ENCODE measurements at regions not wholly inside any gene's neighbourhood (a gene's known extent, or its start where the extent isn't known, plus 50 kb on each side); places are given as distances from the start of the nearest gene placed in this dataset.

- no peaks in the 10 kb centered on the region for H3K9me3 ChIP-seq
- no peaks in the 10 kb centered on the region for H3K27me3 ChIP-seq
- TF ChIP-seq CTCF (IDR thresholded peaks at IDR 0.05) (no peak), POLR2A (IDR thresholded peaks at IDR 0.05) (no peak)
Measured at GRCh38 chr1:38612951-38613350, 246.6 kb downstream of the RRAGC start.

GRCh38 chr1:38611664-38612211 is 247.8 kb downstream of the RRAGC start:
- Histone ChIP-seq H3K27ac (no peak overlapping the region), H3K36me3 (no peaks in the 10 kb centered on the region), H3K4me1 (no peaks in the 10 kb centered on the region), H3K9me3 (no peaks in the 10 kb centered on the region), H3K27me3 (no peaks in the 10 kb centered on the region), H3K4me3 (no peak overlapping the region)
- TF ChIP-seq POLR2A (IDR thresholded peaks at IDR 0.05) (no peak), CTCF (IDR thresholded peaks at IDR 0.05) (no peak)
- no peak for DNase-seq

More at GRCh38 chr1:38612951-38613350, 246.6 kb downstream of the RRAGC start:
- Histone ChIP-seq H3K4me1 (no peaks in the 10 kb centered on the region), H3K36me3 (no peaks in the 10 kb centered on the region), H3K4me3 (no peak overlapping the region), H3K27ac (no peak overlapping the region)
- DNase-seq, result no peak

- Histone ChIP-seq H3K27me3 (no peaks in the 10 kb centered on the region), H3K4me3 (no peak overlapping the region), H3K9me3 (no peaks in the 10 kb centered on the region), H3K27ac (no peak overlapping the region), H3K36me3 (no peaks in the 10 kb centered on the region), H3K4me1 (no peaks in the 10 kb centered on the region)
- DNase-seq, result no peak
- TF ChIP-seq POLR2A (IDR thresholded peaks at IDR 0.05), result no peak
- TF ChIP-seq CTCF (IDR thresholded peaks at IDR 0.05), result no peak
Measured at GRCh38 chr1:38609166-38610025, 250.2 kb downstream of the RRAGC start.

- no peak for DNase-seq
- Histone ChIP-seq H3K27me3 (no peaks in the 10 kb centered on the region), H3K9me3 (no peaks in the 10 kb centered on the region), H3K27ac (no peak overlapping the region), H3K4me3 (no peak overlapping the region), H3K4me1 (no peaks in the 10 kb centered on the region), H3K36me3 (no peaks in the 10 kb centered on the region)
- TF ChIP-seq CTCF (IDR thresholded peaks at IDR 0.05) (peak in 2 of 6 experiments; percentile 10 to 28), POLR2A (IDR thresholded peaks at IDR 0.05) (no peak)
Measured at GRCh38 chr1:38608202-38608864, 251.2 kb downstream of the RRAGC start.

GRCh38 chr1:38607526-38607925 is 252.0 kb downstream of the RRAGC start:
- Histone ChIP-seq H3K36me3 (no peaks in the 10 kb centered on the region), H3K4me1 (no peaks in the 10 kb centered on the region), H3K4me3 (no peak overlapping the region), H3K27ac (no peak overlapping the region), H3K9me3 (no peaks in the 10 kb centered on the region), H3K27me3 (no peaks in the 10 kb centered on the region)
- DNase-seq, result no peak
- TF ChIP-seq POLR2A (IDR thresholded peaks at IDR 0.05), result no peak
- no peak for TF ChIP-seq CTCF (IDR thresholded peaks at IDR 0.05)
